H1 (cell line): ENCODE measurements at regions not wholly inside any gene's neighbourhood (a gene's known extent, or its start where the extent isn't known, plus 50 kb on each side); places are given as distances from the start of the nearest gene placed in this dataset.

Source experiments
- CTCF ChIA-PET: fragments of 300-600 bp; sonication (Branson Sonifier 250); formaldehyde crosslinking; loops from one replicate; lab custom pipeline; 2021; ENCODE audit not compliant: partially characterized antibody; lab: Charles Lee
- POLR2A ChIA-PET: fragments of 300-600 bp; sonication (Branson Sonifier 250); formaldehyde crosslinking; loops from one replicate; lab custom pipeline; 2021; ENCODE audit warnings: inconsistent platforms; ENCODE audit not compliant: partially characterized antibody; lab: Charles Lee
- DNase-seq, 2 experiments: peaks; one replicate each; pipeline versions ENCODE4 v3.0.0 to v3.0.0-alpha.2; 2010 to 2022; ENCODE audit warnings: low spot score in 2 of 2, low read depth in 1 of 2, mixed read lengths in 1 of 2
- FAIRE-seq: peaks from 2 replicates; lab custom pipeline; 2011; peaks lifted over from hg19 to GRCh38; lab: Jason Lieb, UNC
- H2AFZ ChIP-seq: 2 replicates; pipeline ENCODE4 v1.8.1; 2012; ENCODE audit warnings: low read length, inconsistent platforms
- H2AK5ac ChIP-seq: 2 replicates; pipeline ENCODE4 v1.6.1; 2013; ENCODE audit warnings: low read depth, low read length
- H2BK120ac ChIP-seq: replicated peaks from 2 replicates; pipeline ENCODE3; 2013; ENCODE audit warnings: low read depth, low read length, inconsistent platforms
- H2BK12ac ChIP-seq: 2 replicates; pipeline ENCODE4 v1.6.1; 2013; ENCODE audit warnings: low read depth, low read length
- H2BK15ac ChIP-seq: 2 replicates; pipeline ENCODE4 v1.6.1; 2013; ENCODE audit warnings: low read length
- H2BK20ac ChIP-seq: 2 replicates; pipeline ENCODE4 v1.6.1; 2013; ENCODE audit warnings: low read length
- H2BK5ac ChIP-seq: 2 replicates; pipeline ENCODE4 v1.6.1; 2013; ENCODE audit warnings: low read depth, low read length
- H3K14ac ChIP-seq: 2 replicates; pipeline ENCODE4 v1.6.1; 2013; ENCODE audit warnings: inconsistent platforms; ENCODE audit not compliant: insufficient read length
- H3K18ac ChIP-seq: 2 replicates; pipeline ENCODE4 v1.6.1; 2013; ENCODE audit warnings: low read length; ENCODE audit errors: extremely low read depth
- H3K23ac ChIP-seq: 2 replicates; pipeline ENCODE4 v1.6.1; 2013; ENCODE audit warnings: inconsistent platforms; ENCODE audit not compliant: insufficient read length
- H3K23me2 ChIP-seq: 2 replicates; pipeline ENCODE4 v1.6.1; 2013; ENCODE audit warnings: low read depth, low read length
- H3K27ac ChIP-seq: 2 replicates; pipeline ENCODE4 v1.6.1; 2011; ENCODE audit warnings: low read depth, low read length, inconsistent platforms
- H3K27me3 ChIP-seq, 4 experiments: replicated peaks in 1 of 4; 1 replicate in 1 of 4; 2 replicates in 3 of 4; pipeline versions ENCODE4 v1.6.1 to v1.8.1; 2011 to 2013; ENCODE audit warnings: low read length in 3 of 4, mild to moderate bottlenecking in 3 of 4, inconsistent platforms in 2 of 4, mixed read lengths in 2 of 4, moderate library complexity in 1 of 4; ENCODE audit not compliant: control insufficient read depth in 3 of 4, insufficient read depth in 3 of 4; ENCODE audit errors: extremely low read depth in 1 of 4
- H3K36me3 ChIP-seq, 4 experiments: 2 replicates each; pipeline versions ENCODE4 v1.6.1 to v1.8.1; 2011 to 2013; ENCODE audit warnings: mild to moderate bottlenecking in 4 of 4, low read length in 3 of 4, moderate library complexity in 2 of 4, control low read depth in 1 of 4, inconsistent platforms in 1 of 4; ENCODE audit not compliant: insufficient read depth in 4 of 4, control insufficient read depth in 2 of 4
- H3K4ac ChIP-seq: replicated peaks from 2 replicates; pipeline ENCODE3; 2013; ENCODE audit warnings: low read length, low read depth, mixed read lengths, inconsistent platforms; ENCODE audit not compliant: insufficient read length
- H3K4me1 ChIP-seq, 4 experiments: replicated peaks in 1 of 4; 1 replicate in 1 of 4; 2 replicates in 3 of 4; pipeline versions ENCODE4 v1.6.1 to v1.8.1; 2011 to 2013; ENCODE audit warnings: low read length in 3 of 4, inconsistent platforms in 2 of 4, mixed read lengths in 1 of 4; ENCODE audit not compliant: insufficient read depth in 4 of 4, control insufficient read depth in 3 of 4
- H3K4me2 ChIP-seq, 2 experiments: 2 replicates each; pipeline versions ENCODE4 v1.6.1 to v1.8.1; 2011 to 2013; ENCODE audit warnings: low read depth in 2 of 2, low read length in 2 of 2, control low read depth in 1 of 2, inconsistent platforms in 1 of 2, mild to moderate bottlenecking in 1 of 2; ENCODE audit not compliant: insufficient read depth in 1 of 2
- H3K4me3 ChIP-seq, 4 experiments: fragments of 200-600, 300-600 bp in 1 of 4; sonication (generic), shearing (Covaris generic), sonication (Bioruptor Twin) in 1 of 4; 2 replicates each; pipeline versions ENCODE4 v1.5.1 to v1.8.1; 2011 to 2016; ENCODE audit warnings: low read length in 4 of 4, low read depth in 3 of 4, control low read depth in 2 of 4, inconsistent platforms in 2 of 4, mild to moderate bottlenecking in 2 of 4, mixed read lengths in 1 of 4, moderate library complexity in 1 of 4; ENCODE audit not compliant: insufficient read depth in 2 of 4; ENCODE audit errors: extremely low read depth in 1 of 4
- H3K56ac ChIP-seq: replicated peaks from 2 replicates; pipeline ENCODE3; 2013; ENCODE audit warnings: low read depth, mild to moderate bottlenecking, mixed read lengths, low read length, inconsistent platforms; ENCODE audit not compliant: insufficient read length
- H3K79me1 ChIP-seq: 2 replicates; pipeline ENCODE4 v1.6.1; 2013; ENCODE audit warnings: low read depth, low read length, control low read depth
- H3K79me2 ChIP-seq, 2 experiments: 2 replicates each; pipeline versions ENCODE4 v1.6.1 to v1.8.1; 2012 to 2013; ENCODE audit warnings: low read length in 2 of 2, mild to moderate bottlenecking in 2 of 2, inconsistent platforms in 1 of 2; ENCODE audit not compliant: insufficient read depth in 2 of 2, control insufficient read depth in 1 of 2
- H3K9ac ChIP-seq, 4 experiments: replicated peaks in 1 of 4; 1 replicate in 1 of 4; 2 replicates in 3 of 4; pipeline versions ENCODE4 v1.6.1 to v1.8.1; 2011 to 2013; ENCODE audit warnings: low read depth in 3 of 4, low read length in 3 of 4, control low read depth in 2 of 4, mild to moderate bottlenecking in 2 of 4, moderate library complexity in 2 of 4, inconsistent platforms in 1 of 4; ENCODE audit errors: extremely low read depth in 1 of 4
- H3K9me3 ChIP-seq, 2 experiments: 2 replicates each; pipeline versions ENCODE4 v1.6.1 to v1.8.1; 2012 to 2013; ENCODE audit warnings: mild to moderate bottlenecking in 2 of 2, moderate library complexity in 2 of 2, control low read depth in 1 of 2, inconsistent platforms in 1 of 2, low read depth in 1 of 2, low read length in 1 of 2, mixed read lengths in 1 of 2; ENCODE audit not compliant: insufficient read depth in 2 of 2
- H4K20me1 ChIP-seq, 2 experiments: replicated peaks in 1 of 2; 2 replicates each; pipeline versions ENCODE3 to v1.8.1; 2011 to 2013; ENCODE audit warnings: inconsistent platforms in 2 of 2, low read length in 2 of 2, mild to moderate bottlenecking in 1 of 2; ENCODE audit not compliant: insufficient read depth in 2 of 2, control insufficient read depth in 1 of 2
- H4K5ac ChIP-seq: 2 replicates; pipeline ENCODE4 v1.6.1; 2013; ENCODE audit warnings: low read length, low read depth, mixed read lengths, inconsistent platforms; ENCODE audit not compliant: insufficient read length
- H4K8ac ChIP-seq: 2 replicates; pipeline ENCODE4 v1.8.0; 2013; ENCODE audit warnings: mild to moderate bottlenecking, moderate library complexity, low read length, inconsistent platforms; ENCODE audit not compliant: insufficient read depth; ENCODE audit errors: extremely low read depth
- H4K91ac ChIP-seq: replicated peaks from 2 replicates; pipeline ENCODE3; 2013; ENCODE audit warnings: low read length, mixed read lengths, inconsistent platforms; ENCODE audit not compliant: insufficient read length
- ASH2L ChIP-seq: fragments of 200-600, 300-600 bp; sonication (generic); IDR thresholded peaks from one replicate; pipeline ENCODE4 v1.7.1; 2017; ENCODE audit warnings: low read length
- CHD2 ChIP-seq: IDR thresholded peaks from 2 replicates; pipeline ENCODE4 v1.6.1; 2012; ENCODE audit warnings: low read length, improper control_type of control experiment
- CTCF ChIP-seq, 3 experiments: IDR thresholded peaks; 1 replicate in 2 of 3; 2 replicates in 1 of 3; pipeline versions ENCODE4 v1.5.1 to v1.6.1; 2011; ENCODE audit warnings: low read length in 3 of 3, mild to moderate bottlenecking in 3 of 3, inconsistent platforms in 2 of 3, low read depth in 1 of 3, moderate library complexity in 1 of 3; ENCODE audit not compliant: insufficient read depth in 1 of 3; ENCODE audit errors: control extremely low read depth in 1 of 3
- E2F6 ChIP-seq: IDR thresholded peaks from 2 replicates; pipeline ENCODE4 v1.6.1; 2012; ENCODE audit warnings: inconsistent platforms
- EGR1 ChIP-seq: IDR thresholded peaks from 2 replicates; pipeline ENCODE4 v1.6.1; 2011; ENCODE audit warnings: low read depth, low read length, borderline replicate concordance
- FOSL1 ChIP-seq: IDR thresholded peaks from 2 replicates; pipeline ENCODE4 v1.6.1; 2011; ENCODE audit warnings: mild to moderate bottlenecking, low read depth, low read length, moderate library complexity; ENCODE audit not compliant: insufficient read depth
- JUN ChIP-seq: IDR thresholded peaks from 2 replicates; pipeline ENCODE4 v1.6.1; 2011; ENCODE audit warnings: low read depth, mild to moderate bottlenecking, improper control_type of control experiment, low read length
- PHF8 ChIP-seq: fragments of 200-600 bp; sonication (generic); conservative IDR thresholded peaks from 2 replicates; pipeline ENCODE4 v1.7.1; 2012; ENCODE audit warnings: low read depth, mild to moderate bottlenecking, inconsistent platforms, low read length, moderate library complexity
- POU5F1 ChIP-seq: IDR thresholded peaks from 2 replicates; pipeline ENCODE4 v1.6.1; 2011; ENCODE audit warnings: low read depth, mild to moderate bottlenecking, low read length, moderate library complexity
- SIRT6 ChIP-seq: IDR thresholded peaks from one replicate; pipeline ENCODE4 v1.7.1; 2012; ENCODE audit warnings: low read length, inconsistent platforms
- SP4 ChIP-seq: IDR thresholded peaks from 2 replicates; pipeline ENCODE4 v1.6.1; 2012; ENCODE audit warnings: low read length, inconsistent platforms
- TCF12 ChIP-seq: IDR thresholded peaks from 2 replicates; pipeline ENCODE4 v1.6.1; 2011; ENCODE audit warnings: low read depth, mild to moderate bottlenecking, low read length
- YY1 ChIP-seq: IDR thresholded peaks from 2 replicates; pipeline ENCODE4 v1.6.1; 2011; ENCODE audit warnings: low read depth, mild to moderate bottlenecking, low read length
- WGBS, 2 experiments: shearing (Covaris generic) in 1 of 2; methylation state at CpG; one replicate each; pipeline versions ENCODE4 v1.1.6 to v1.1.7; 2013 to 2015; ENCODE audit warnings: low lambda C conversion rate in 2 of 2, mixed read lengths in 2 of 2, inconsistent platforms in 1 of 2, low coverage in 1 of 2, missing lambda C conversion rate in 1 of 2; ENCODE audit not compliant: insufficient replicate concordance in 2 of 2, insufficient coverage in 1 of 2, insufficient read length in 1 of 2; ENCODE audit errors: extremely low coverage in 1 of 2, missing lambda C conversion rate in 1 of 2; 5-methylcytosine and 5-hydroxymethylcytosine counted together

- Histone ChIP-seq H3K9me3 (no peaks in the 10 kb centered on the region), H3K23me2 (no peaks in the 10 kb centered on the region), H3K4ac (no peak overlapping the region), H4K8ac (no peak overlapping the region), H2BK5ac (no peak overlapping the region), H2AK5ac (no peak overlapping the region), H3K9ac (no peak overlapping the region), H4K20me1 (no peaks in the 10 kb centered on the region), H2BK120ac (no peak overlapping the region), H3K27me3 (no peaks in the 10 kb centered on the region), H3K27ac (no peak overlapping the region), H3K4me3 (no peak overlapping the region), H3K18ac (no peak overlapping the region), H2AFZ (no peak overlapping the region), H3K36me3 (no peaks in the 10 kb centered on the region), H2BK15ac (no peak overlapping the region), H4K5ac (no peak overlapping the region), H3K79me2 (no peaks in the 10 kb centered on the region), H3K4me1 (peaks cover 0 to 4% (median 3%) of the 10 kb centered on the region in 4 experiments; a peak in 3 of 7 replicates), H2BK12ac (no peak overlapping the region), H3K14ac (no peak overlapping the region), H4K91ac (no peak overlapping the region), H3K23ac (no peak overlapping the region), H3K4me2 (no peak overlapping the region), H2BK20ac (no peak overlapping the region), H3K79me1 (no peaks in the 10 kb centered on the region), H3K56ac (no peak overlapping the region)
- TF ChIP-seq SIRT6: no peak
- TF ChIP-seq SP4: no peak
- no peak for TF ChIP-seq YY1
- no peak for TF ChIP-seq E2F6
- TF ChIP-seq EGR1: no peak
- no peak for TF ChIP-seq CHD2
- TF ChIP-seq CTCF (IDR thresholded peaks at IDR 0.05; ENCODE audit: control extremely low read depth in 1 of 3, insufficient read depth in 1 of 3, low read depth in 1 of 3, low read length in 3 of 3): no peak
- no peak for TF ChIP-seq ASH2L
- TF ChIP-seq FOSL1: no peak
- TF ChIP-seq PHF8: no peak
- TF ChIP-seq JUN: no peak
- no peak for TF ChIP-seq TCF12
- TF ChIP-seq POU5F1: no peak
- WGBS, 2 experiments: 85% methylated on average over 1 of the region's 1 CpG; no CpG with 5 or more reads in 1 of the 2 experiments
- CTCF ChIA-PET: interaction anchor here (1.0 kb wide), 1 partner anchor 918 kb away, joined by 3 read pairs; no protein-coding TSS in a partner anchor
- POLR2A ChIA-PET: no interaction called here
- DNase-seq (no peak), FAIRE-seq (no peak)
These were observed 349.9 kb upstream of the CCNH start for GRCh38 chr5:87762631-87763030.
